ENCODE measurements at regions not wholly inside any gene's neighbourhood (a gene's known extent, or its start where the extent isn't known, plus 50 kb on each side); places are given as distances from the start of the nearest gene placed in this dataset.
A peak's percentile ranks its signal among the peaks of the same experiment; 100 is the strongest.

DNA sequence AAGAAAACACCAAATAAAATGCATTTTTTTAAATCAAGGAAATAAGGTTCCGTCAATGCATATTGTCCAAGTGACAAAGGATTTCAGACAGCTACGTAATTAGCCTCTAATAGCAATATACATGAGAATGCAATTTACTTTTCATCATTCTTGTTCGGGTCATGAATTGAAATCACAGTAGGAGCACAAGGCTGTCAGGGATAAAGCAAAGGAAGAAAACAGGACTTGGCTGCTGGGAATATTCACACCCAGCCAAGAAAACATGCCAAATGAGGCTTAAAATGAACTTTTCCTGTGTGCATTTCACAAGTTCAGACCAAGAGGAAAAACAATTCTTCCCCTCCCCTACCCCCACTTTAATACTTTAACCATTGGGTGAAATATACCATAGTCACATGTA lies 188.6 kb downstream of the CWF19L2 start:
- no peak overlapping the region for H3K27ac ChIP-seq
- WGBS, 2 donors = 51 to 67% methylated on average over 3 of the region's 3 CpGs
- no peaks in the 10 kb centered on the region for H3K4me1 ChIP-seq
- DNase-seq = no peak
- no peak overlapping the region for H3K4me3 ChIP-seq
- no peaks in the 10 kb centered on the region for H3K27me3 ChIP-seq
- intact Hi-C loops (cut with DNase I) = no loop called here
- no peaks in the 10 kb centered on the region for H3K36me3 ChIP-seq
- peak in 1 of 8 donors; percentile 67 for ATAC-seq
- no peaks in the 10 kb centered on the region for H3K9me3 ChIP-seq
- TF ChIP-seq, protein P1, sequence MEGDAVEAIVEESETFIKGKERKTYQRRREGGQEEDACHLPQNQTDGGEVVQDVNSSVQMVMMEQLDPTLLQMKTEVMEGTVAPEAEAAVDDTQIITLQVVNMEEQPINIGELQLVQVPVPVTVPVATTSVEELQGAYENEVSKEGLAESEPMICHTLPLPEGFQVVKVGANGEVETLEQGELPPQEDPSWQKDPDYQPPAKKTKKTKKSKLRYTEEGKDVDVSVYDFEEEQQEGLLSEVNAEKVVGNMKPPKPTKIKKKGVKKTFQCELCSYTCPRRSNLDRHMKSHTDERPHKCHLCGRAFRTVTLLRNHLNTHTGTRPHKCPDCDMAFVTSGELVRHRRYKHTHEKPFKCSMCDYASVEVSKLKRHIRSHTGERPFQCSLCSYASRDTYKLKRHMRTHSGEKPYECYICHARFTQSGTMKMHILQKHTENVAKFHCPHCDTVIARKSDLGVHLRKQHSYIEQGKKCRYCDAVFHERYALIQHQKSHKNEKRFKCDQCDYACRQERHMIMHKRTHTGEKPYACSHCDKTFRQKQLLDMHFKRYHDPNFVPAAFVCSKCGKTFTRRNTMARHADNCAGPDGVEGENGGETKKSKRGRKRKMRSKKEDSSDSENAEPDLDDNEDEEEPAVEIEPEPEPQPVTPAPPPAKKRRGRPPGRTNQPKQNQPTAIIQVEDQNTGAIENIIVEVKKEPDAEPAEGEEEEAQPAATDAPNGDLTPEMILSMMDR (IDR thresholded peaks at IDR 0.05) = no peak

DNA sequence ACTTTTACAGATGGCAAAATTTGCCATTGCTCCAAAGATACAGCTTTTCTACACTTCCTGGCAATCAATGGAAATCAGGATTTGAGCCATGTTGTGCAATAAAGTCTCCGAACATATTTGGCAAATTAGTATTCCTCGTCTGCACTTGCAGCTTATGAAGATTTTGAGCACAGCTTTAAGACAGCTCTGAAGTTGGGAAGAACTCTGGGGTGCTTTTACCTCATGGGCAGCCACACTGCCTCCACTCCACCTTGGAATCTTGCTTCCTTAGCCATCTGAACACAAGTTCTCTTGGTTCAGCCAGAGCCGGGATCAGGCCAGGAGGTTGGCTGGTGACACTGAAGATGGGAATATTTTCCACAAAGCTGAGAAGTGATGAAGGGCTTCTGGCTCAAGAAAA lies 191.2 kb downstream of the CWF19L2 start:
- Histone ChIP-seq H3K9me3 (no peaks in the 10 kb centered on the region), H3K36me3 (no peaks in the 10 kb centered on the region), H3K4me1 (no peaks in the 10 kb centered on the region), H3K27me3 (no peaks in the 10 kb centered on the region), H3K27ac (no peak overlapping the region), H3K4me3 (no peak overlapping the region)
- ATAC-seq (peak in 1 of 8 donors; percentile 4), DNase-seq (no peak)
- intact Hi-C loops (cut with DNase I) = no loop called here
- TF ChIP-seq, protein P1 (IDR thresholded peaks at IDR 0.05) = no peak
- 81 to 82% methylated on average over 3 of the region's 3 CpGs for WGBS, 2 donors

DNA sequence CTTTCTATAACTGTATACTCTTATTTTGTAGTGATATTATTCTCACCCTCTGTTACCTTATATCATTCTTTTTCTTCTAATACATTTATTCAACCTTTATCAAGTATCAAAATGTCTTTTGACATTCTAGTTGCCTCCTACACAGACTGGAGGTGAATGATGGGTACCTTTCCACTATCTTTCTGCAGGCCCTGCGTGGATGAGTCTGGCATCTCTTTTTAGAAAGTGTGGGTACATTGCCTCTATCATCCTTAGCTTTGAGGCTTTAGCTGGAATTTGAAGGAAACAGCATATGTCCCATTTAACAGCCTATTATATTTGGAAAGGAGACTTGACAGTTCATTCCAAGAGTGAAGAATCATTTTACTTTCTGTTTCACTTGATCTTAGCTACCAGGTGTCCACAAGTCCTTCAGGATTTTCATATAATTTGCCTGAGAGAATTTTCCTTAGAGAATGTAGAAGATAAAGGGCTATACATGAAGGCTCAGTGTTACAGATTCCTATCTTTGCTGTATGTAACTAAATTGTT lies 192.0 kb downstream of the CWF19L2 start:
- no peaks in the 10 kb centered on the region for H3K36me3 ChIP-seq
- H3K4me3 ChIP-seq = no peak overlapping the region
- no peaks in the 10 kb centered on the region for H3K9me3 ChIP-seq
- intact Hi-C loops (cut with DNase I) = no loop called here
- no peaks in the 10 kb centered on the region for H3K27me3 ChIP-seq
- ATAC-seq = no peak
- TF ChIP-seq, protein P1 (IDR thresholded peaks at IDR 0.05) = no peak
- no peak overlapping the region for H3K27ac ChIP-seq
- 86 to 96% methylated on average over 1 of the region's 1 CpG for WGBS, 2 donors
- no peak for DNase-seq
- no peaks in the 10 kb centered on the region for H3K4me1 ChIP-seq

DNA sequence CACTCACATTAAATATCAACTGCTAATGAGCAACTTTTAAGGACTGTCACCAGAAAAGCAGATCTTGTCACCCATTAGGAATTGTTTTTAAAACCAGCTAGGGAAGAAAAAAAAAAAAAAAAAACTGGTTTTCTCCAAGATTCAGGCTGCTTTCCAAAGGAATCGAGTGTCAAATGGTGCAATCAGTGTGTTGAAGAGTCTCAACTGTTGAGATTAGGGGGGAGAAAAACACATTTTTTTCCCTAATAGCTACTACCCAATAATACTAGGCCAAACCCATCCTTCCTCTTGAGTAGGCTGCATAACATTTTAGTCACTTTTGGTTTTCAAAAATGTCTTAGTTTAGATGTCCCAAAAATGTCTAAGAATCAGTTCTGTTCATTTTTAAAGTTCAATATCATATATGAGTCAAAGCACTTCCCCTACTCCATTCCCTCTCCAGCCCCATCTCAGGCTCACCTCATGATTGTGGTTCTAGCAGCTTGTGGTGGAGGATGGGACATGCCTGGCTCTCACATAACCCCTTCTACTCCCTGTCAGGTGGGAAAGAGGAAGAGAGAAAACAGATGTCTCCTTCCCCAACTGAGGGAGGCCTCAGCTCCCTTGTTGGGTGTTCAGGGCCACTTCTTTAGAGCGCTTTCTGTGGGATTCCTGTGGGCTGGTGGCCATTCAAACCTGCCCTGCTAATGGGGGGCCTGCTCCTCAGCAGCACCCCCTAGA lies 193.6 kb downstream of the CWF19L2 start:
- ATAC-seq = no peak
- no peak overlapping the region for H3K27ac ChIP-seq
- 66 to 80% methylated on average over 2 of the region's 2 CpGs for WGBS, 2 donors

More for the DNA sequence above, 193.6 kb downstream of the CWF19L2 start:
- Histone ChIP-seq H3K4me1 (no peaks in the 10 kb centered on the region), H3K9me3 (no peaks in the 10 kb centered on the region), H3K4me3 (no peak overlapping the region), H3K36me3 (no peaks in the 10 kb centered on the region), H3K27me3 (no peaks in the 10 kb centered on the region)
- intact Hi-C loops (cut with DNase I) = no loop called here
- TF ChIP-seq, protein P1 (IDR thresholded peaks at IDR 0.05) = no peak
- no peak for DNase-seq

Data from heart right ventricle (tissue), 16 donors.